NOMO-1 (cell line): ENCODE measurements at regions not wholly inside any gene's neighbourhood (a gene's known extent, or its start where the extent isn't known, plus 50 kb on each side); places are given as distances from the start of the nearest gene placed in this dataset.
"Not testable (repeated sequence)": the region's sequence is repeated elsewhere in the genome, so short reads cannot be mapped to it uniquely, and the experiment has no call there.

Source experiments
- DNase-seq, 2 experiments: peaks; one replicate each; lab custom pipeline; 2025; ENCODE audit not compliant: unreplicated experiment in 2 of 2; lab: John Stamatoyannopoulos, UW

DNA sequence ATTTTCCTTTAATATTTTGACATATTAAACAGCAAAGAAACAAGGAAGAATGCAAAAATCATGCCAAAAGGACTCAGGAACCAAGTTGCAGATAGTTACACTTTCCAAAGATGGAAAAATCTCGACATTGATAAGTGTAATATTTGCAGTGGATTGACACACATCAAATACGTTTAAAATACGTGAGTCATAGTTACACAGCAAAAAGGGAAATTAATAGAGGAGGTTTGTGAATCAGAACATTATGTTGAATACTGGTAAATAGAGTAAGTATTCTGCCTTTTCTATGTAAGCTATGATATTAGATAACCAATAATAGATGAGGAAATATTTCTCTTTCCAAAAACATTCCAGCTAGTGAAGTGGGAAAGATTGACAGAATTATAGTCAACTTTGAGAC, 1761.3 kb upstream of the IGFBP7 start:
- no peak for DNase-seq

DNA sequence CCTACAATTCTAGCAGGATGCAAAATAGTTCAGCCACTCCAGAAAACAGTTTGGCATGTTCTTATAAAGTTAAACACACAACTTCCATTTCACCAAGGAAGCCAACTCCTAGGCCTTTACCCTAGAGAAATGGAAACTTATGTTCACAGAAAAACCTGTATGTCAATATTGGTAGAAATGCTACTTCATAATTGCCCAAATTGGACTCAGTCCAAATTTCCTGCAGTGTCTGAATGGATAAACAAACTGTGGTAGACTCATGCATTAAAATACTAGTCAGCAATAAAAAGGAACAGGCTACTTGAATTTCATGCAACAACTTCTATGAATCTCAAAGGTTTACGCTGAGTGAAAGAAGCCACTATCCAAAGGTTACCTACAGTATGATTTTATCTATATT, 1738.8 kb upstream of the IGFBP7 start:
- no peak for DNase-seq

GRCh38 chr4:58843455-58843854, 1733.3 kb upstream of the IGFBP7 start:
- DNase-seq, result no peak

- no peak for DNase-seq
Measured at GRCh38 chr4:58833126-58833525, 1722.9 kb upstream of the IGFBP7 start.

GRCh38 chr4:58825278-58825677, 1715.1 kb upstream of the IGFBP7 start:
- no peak for DNase-seq

DNA sequence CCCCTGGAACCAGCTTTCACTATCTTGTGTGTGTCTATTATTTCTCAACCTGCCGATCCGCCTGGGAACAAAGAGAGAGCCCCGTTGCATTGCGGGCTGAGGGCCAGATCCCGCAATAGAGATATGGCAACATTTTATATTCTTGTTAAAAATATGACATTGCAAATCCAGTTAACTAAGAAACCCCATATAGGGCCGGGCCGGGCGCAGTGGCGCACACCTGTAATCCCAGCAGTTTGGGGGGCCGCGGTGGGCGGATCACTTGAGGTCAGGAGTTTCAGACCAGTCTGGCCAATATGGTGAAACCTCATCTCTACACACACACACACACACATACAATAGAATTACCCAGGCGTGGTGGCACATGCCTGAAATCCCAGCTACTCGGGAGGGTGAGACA, 1708.4 kb upstream of the IGFBP7 start:
- DNase-seq, result not testable (repeated sequence)

DNA sequence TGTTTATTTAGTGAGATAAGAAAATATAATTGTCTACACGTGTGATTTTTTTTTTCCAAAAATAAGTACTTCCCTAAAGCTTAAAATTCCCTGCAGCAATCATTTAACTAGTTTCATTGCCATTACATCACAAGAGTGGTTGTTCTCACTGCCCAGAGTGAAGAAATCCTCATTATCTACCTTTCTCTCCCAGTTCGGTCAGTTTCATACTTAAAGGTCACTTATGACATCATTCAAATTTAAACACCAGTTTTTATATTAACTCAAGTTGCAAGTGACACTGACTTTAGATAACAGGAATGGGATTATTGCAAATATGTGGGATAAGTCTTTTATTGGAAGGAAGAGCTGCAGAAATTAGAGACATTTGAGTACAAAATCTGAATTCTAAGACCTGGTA, 1699.8 kb upstream of the IGFBP7 start:
- no peak for DNase-seq

GRCh38 chr4:58809366-58809765, 1699.2 kb upstream of the IGFBP7 start:
- no peak for DNase-seq

DNA sequence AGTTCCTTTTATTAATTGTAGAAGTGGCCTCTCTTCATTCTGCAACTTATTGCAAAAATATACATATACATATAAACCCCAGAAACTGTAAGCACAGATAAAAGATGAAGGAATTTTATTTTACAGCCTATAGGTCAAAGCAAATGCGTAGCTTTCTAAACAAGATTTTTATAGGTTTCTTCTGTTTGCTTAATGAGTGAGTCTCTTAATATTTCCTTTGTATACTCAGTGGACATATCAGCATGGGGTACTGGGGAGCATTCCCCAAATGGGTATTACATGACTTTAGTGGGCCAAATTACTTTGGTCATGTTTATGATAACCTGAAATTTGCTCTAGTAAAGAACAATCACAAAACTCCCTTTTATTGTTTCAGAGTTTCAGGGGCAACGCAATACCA, 1698.6 kb upstream of the IGFBP7 start:
- no peak for DNase-seq

GRCh38 chr4:58807843-58808615, 1697.8 kb upstream of the IGFBP7 start:
- DNase-seq, result no peak

- no peak for DNase-seq
Measured at GRCh38 chr4:58776627-58777026, 1666.4 kb upstream of the IGFBP7 start.

GRCh38 chr4:58767598-58767997, 1657.4 kb upstream of the IGFBP7 start:
- no peak for DNase-seq

DNA sequence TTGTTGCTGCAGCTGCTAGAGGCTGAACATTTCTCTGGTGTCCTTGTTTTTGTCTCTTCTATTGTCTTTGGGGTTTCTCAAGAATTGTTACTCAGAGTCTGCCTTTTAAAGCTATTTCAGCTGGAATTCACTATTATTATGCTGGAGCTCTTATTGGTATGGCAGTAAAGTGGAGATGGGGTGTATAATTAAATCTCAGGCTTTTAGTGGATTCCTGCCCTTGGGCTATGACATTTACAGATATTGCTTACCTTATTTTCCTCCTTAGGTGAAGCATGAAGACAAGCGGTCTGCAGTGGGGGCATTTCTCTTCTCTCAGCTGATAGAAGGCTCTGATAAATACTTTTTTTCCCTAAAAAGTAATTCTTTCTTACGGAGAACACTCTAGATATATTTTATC, 1656.6 kb upstream of the IGFBP7 start:
- DNase-seq, result no peak

DNA sequence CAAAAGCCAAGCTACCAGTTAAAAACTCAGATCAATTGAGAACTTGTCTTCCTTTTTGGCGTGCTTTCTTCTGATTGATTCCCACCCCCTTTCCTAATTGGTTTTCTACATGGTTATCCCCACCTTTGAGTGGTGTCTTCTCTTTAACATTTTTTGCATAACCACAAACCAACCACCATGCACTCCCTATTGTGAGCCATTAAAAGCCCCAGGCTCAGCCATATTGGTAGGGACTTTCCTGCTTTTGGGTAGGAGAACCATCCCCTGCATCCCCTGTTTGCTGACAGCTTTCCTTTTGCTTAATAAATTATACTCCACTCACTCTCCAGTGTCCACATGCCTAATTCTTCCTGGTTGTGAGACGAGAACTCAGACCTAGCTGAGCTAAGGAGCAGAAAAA, 1651.4 kb upstream of the IGFBP7 start:
- no peak for DNase-seq

- no peak for DNase-seq
Measured at GRCh38 chr4:58760737-58761136, 1650.6 kb upstream of the IGFBP7 start.

DNA sequence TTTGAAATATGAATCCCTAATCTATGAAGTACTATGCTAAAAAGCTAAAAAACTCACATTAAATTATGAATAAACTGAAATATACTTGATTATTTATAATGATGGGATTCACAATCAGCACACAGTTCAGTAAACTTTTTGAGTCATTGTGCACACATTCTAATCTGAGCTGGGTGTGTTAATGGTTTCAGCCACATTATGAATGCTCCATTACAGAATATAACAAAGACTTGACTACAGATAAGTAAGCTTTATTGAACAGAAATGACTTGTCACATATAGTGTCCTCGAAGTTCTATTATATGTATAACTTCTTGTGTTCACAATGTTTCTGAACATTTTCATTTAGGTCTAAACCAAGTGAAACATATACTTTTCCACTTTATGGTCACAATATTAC, 1649.9 kb upstream of the IGFBP7 start:
- no peak for DNase-seq

- DNase-seq, result no peak
Measured at GRCh38 chr4:58749206-58749605, 1639.0 kb upstream of the IGFBP7 start.

DNA sequence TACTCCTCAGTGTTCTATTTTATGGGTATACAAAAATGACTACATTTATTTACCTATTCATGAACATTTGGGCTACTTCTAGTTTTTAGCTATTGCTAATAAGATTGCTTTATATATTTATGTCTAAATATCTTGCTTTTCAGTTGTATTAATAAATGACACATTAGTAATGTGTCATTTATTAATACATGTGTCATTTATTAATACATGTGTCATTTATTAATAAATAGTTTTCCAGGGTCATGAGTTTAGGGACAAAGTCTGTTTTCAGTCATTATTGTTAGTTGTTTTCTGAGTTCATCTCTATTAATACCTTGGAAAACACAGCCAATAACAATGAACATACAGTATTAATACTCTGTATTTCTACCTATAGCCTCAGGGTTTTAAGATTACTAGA, 1630.7 kb upstream of the IGFBP7 start:
- DNase-seq, result no peak

GRCh38 chr4:58739275-58739674, 1629.1 kb upstream of the IGFBP7 start:
- no peak for DNase-seq

DNA sequence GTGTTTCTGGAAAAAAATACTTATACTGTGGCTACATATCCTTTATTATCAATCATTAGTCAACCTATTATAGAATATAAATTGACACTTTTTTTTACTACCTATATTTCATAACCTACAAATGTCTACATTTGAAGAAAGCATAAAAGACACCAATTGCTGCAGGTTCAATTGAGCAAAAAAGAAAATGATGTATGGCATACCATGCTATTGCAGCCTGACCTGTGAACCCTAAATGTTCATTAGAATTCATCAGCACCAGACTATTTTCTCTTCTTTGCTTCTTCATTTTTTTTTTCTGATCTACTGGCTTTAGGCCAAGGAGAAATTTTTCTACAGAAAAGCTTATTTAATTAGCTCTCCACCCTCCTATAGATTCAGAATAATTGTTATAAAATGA, 1628.2 kb upstream of the IGFBP7 start:
- no peak for DNase-seq

GRCh38 chr4:58734030-58734674, 1624.0 kb upstream of the IGFBP7 start:
- DNase-seq, result no peak

DNA sequence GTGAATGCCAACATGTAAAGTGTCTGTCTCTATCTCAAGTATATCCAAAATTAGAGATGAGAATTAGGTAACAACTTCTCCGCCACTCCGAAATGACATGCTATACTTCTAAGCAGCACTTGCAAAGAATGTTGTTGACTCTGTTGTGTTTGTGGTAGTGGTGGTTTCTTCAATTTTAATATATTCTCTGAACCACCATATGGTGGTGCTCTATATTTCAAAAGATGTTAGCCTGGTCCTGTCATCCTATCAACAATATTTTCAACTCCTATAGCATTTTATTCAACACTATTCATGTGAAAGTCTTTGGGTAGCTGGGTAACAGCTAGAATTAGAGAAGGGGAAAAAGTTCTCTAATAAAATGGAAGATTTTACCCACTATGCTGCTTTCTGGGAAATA, 1622.8 kb upstream of the IGFBP7 start:
- no peak for DNase-seq

- DNase-seq, result no peak
Measured at GRCh38 chr4:58723954-58724353, 1613.8 kb upstream of the IGFBP7 start.
